SK-N-SH (cell line): ENCODE measurements at regions not wholly inside any gene's neighbourhood (a gene's known extent, or its start where the extent isn't known, plus 50 kb on each side); places are given as distances from the start of the nearest gene placed in this dataset.

Experiments
- CHD2 ChIP-seq: fragments of 150-350 bp; IDR thresholded peaks from 2 replicates; pipeline ENCODE4 v1.6.1; 2018; ENCODE audit warnings: low read length; ENCODE audit not compliant: partially characterized antibody
- CTCF ChIP-seq: fragments of 200-600 bp; sonication (generic); IDR thresholded peaks from 2 replicates; pipeline ENCODE4 v1.6.1; 2017; ENCODE audit warnings: antibody characterized with exemption, mild to moderate bottlenecking, moderate library complexity
- MAX ChIP-seq: IDR thresholded peaks from 2 replicates; pipeline ENCODE4 v1.4.0; 2012; ENCODE audit warnings: low read depth
- MXI1 ChIP-seq: IDR thresholded peaks from 2 replicates; pipeline ENCODE4 v1.6.1; 2012; ENCODE audit warnings: mild to moderate bottlenecking, low read depth, low read length, improper control_type of control experiment
- NRF1 ChIP-seq: IDR thresholded peaks from 2 replicates; pipeline ENCODE4 v1.6.1; 2012; ENCODE audit warnings: low read depth, mild to moderate bottlenecking, low read length
- POLR2AphosphoS5 ChIP-seq: IDR thresholded peaks from 2 replicates; pipeline ENCODE4 v1.6.1; 2012; ENCODE audit warnings: low read depth, low read length
- TCF12 ChIP-seq: IDR thresholded peaks from 2 replicates; pipeline ENCODE4 v1.4.0; 2012
- USF1 ChIP-seq: IDR thresholded peaks from 2 replicates; pipeline ENCODE4 v1.4.0; 2012; ENCODE audit warnings: low read depth, borderline replicate concordance
- USF2 ChIP-seq: fragments of 150-350 bp; IDR thresholded peaks from 2 replicates; pipeline ENCODE4 v1.6.1; 2017; ENCODE audit warnings: antibody characterized with exemption, low read length, low read depth, borderline replicate concordance
- ZBTB33 ChIP-seq: IDR thresholded peaks from 2 replicates; pipeline ENCODE4 v1.4.0; 2012; ENCODE audit warnings: low read depth, borderline replicate concordance

GRCh38 chr1:101392552-101392951 is 155.7 kb downstream of the S1PR1 start:
- TF ChIP-seq USF1: no peak
- TF ChIP-seq NRF1: no peak
- no peak for TF ChIP-seq MXI1
- TF ChIP-seq CTCF: no peak
- TF ChIP-seq MAX: no peak
- no peak for TF ChIP-seq POLR2AphosphoS5
- TF ChIP-seq CHD2: no peak
- no peak for TF ChIP-seq TCF12
- TF ChIP-seq ZBTB33: no peak
- no peak for TF ChIP-seq USF2
